PC-3 (cell line): ENCODE measurements at regions not wholly inside any gene's neighbourhood (a gene's known extent, or its start where the extent isn't known, plus 50 kb on each side); places are given as distances from the start of the nearest gene placed in this dataset.

Experiments
- ATAC-seq: fragments of 200-7000 bp; cut with Tn5 transposase; 2 replicates; pipeline ENCODE4 v1.9.1; 2020; ENCODE audit warnings: mild to moderate bottlenecking, moderate library complexity
- BruUV-seq: library from RNA; stranded (reverse); fragments of 400-500 nt; replicated peaks from 2 replicates; lab custom pipeline; 2021; lab: Mats Ljungman, UMichigan
- CTCF ChIA-PET: fragments of 300-600 bp; sonication (Branson Sonifier 250); formaldehyde crosslinking; loops from one replicate; lab custom pipeline; 2022; ENCODE audit warnings: antibody characterized with exemption; lab: Charles Lee
- POLR2A ChIA-PET: fragments of 300-600 bp; sonication (Branson Sonifier 250); formaldehyde crosslinking; loops from one replicate; lab custom pipeline; 2022; ENCODE audit warnings: antibody characterized with exemption; ENCODE audit not compliant: unreplicated experiment; lab: Charles Lee
- DNase-seq: peaks from one replicate; pipeline ENCODE4 v3.0.0-alpha.2; 2015
- H2AFZ ChIP-seq: fragments of 300-600 bp; sonication (generic); 2 replicates; pipeline ENCODE4 v1.6.0; 2016; ENCODE audit warnings: antibody characterized with exemption, low read length
- H3F3A ChIP-seq: fragments of 300-600 bp; sonication (generic); one replicate; pipeline ENCODE4 v1.6.0; 2017; ENCODE audit warnings: antibody characterized with exemption, low read length, control low read depth, mild to moderate bottlenecking; ENCODE audit not compliant: unreplicated experiment
- H3K27ac ChIP-seq: fragments of 300-600 bp; sonication (generic); 2 replicates; pipeline ENCODE4 v1.5.1; 2016; ENCODE audit warnings: mild to moderate bottlenecking, low read length
- H3K27me3 ChIP-seq: fragments of 300-600 bp; sonication (generic); 2 replicates; pipeline ENCODE4 v1.6.1; 2016; ENCODE audit warnings: low read length, mixed read lengths
- H3K36me3 ChIP-seq: fragments of 300-600 bp; sonication (generic); 2 replicates; pipeline ENCODE4 v1.6.1; 2016; ENCODE audit warnings: low read depth, mixed run types, low read length, mixed read lengths
- H3K4me1 ChIP-seq: fragments of 300-600 bp; sonication (generic); 2 replicates; pipeline ENCODE4 v1.5.1; 2016; ENCODE audit warnings: low read length; ENCODE audit not compliant: insufficient read depth
- H3K4me2 ChIP-seq: fragments of 300-600 bp; sonication (generic); 2 replicates; pipeline ENCODE4 v1.6.0; 2016; ENCODE audit warnings: low read length
- H3K4me3 ChIP-seq: fragments of 300-600 bp; sonication (generic); 2 replicates; pipeline ENCODE4 v1.5.1; 2016; ENCODE audit warnings: mild to moderate bottlenecking, low read length, mixed read lengths
- H3K79me2 ChIP-seq: fragments of 300-600 bp; sonication (generic); 2 replicates; pipeline ENCODE4 v1.6.1; 2017; ENCODE audit warnings: low read length, mixed read lengths
- H3K9ac ChIP-seq: fragments of 300-600 bp; sonication (generic); 2 replicates; pipeline ENCODE4 v1.6.0; 2016; ENCODE audit warnings: mild to moderate bottlenecking, low read length
- H3K9me2 ChIP-seq: fragments of 300-600 bp; sonication (generic); replicated peaks from 2 replicates; pipeline ENCODE4 v1.6.1; 2016; ENCODE audit warnings: mixed run types, low read length, mixed read lengths
- H3K9me3 ChIP-seq: fragments of 300-600 bp; sonication (generic); 2 replicates; pipeline ENCODE4 v1.6.1; 2016; ENCODE audit warnings: low read length, mixed read lengths
- H4K20me1 ChIP-seq: fragments of 300-600 bp; sonication (generic); 2 replicates; pipeline ENCODE4 v1.6.1; 2016; ENCODE audit warnings: low read length, mixed read lengths
- EZH2 ChIP-seq: fragments of 300-600 bp; sonication (generic); IDR thresholded peaks from one replicate; pipeline ENCODE4 v1.6.1; 2017; ENCODE audit warnings: antibody characterized with exemption, mild to moderate bottlenecking, low read length; ENCODE audit not compliant: unreplicated experiment
- EZH2phosphoT487 ChIP-seq: fragments of 300-600 bp; sonication (generic); IDR thresholded peaks from 2 replicates; pipeline ENCODE4 v1.6.1; 2018; ENCODE audit warnings: mild to moderate bottlenecking, antibody characterized with exemption, low read length, borderline replicate concordance
- intact Hi-C: fragments of 100-400 bp; cut with micrococcal nuclease; formaldehyde crosslinking; loops from 2 replicates; pipeline ENCODE4 v1.9.0; 2023
- TF ChIP-seq, protein P1 (sequence below): fragments of 300-600 bp; sonication (generic); conservative IDR thresholded peaks from 2 replicates; pipeline ENCODE4 v1.5.1; 2017; ENCODE audit warnings: antibody characterized with exemption, low read depth, mild to moderate bottlenecking, low read length

DNA sequence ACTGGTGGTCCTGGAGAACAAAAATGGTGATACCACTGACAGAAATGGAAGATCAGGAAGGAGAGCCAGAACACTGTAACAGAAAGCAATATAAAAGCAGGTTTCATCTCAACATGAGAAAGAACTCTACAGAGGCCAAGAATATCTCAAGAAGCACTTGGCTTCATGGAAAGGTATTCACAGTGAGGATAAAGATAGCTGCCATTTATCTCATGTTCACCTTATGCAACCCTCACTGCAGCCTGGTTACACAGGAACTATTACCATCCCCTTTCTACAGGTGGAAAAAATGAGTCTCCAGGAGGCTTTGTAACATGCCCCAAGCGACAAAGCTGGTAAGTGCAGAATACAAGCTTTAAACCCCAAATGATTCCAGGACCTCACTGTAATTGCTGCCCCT is 606.1 kb upstream of the CADM1 start:
- CTCF ChIA-PET: no interaction called here
- BruUV-seq: no TSS peak
- no peak overlapping the region for H3K4me3 ChIP-seq

DNA sequence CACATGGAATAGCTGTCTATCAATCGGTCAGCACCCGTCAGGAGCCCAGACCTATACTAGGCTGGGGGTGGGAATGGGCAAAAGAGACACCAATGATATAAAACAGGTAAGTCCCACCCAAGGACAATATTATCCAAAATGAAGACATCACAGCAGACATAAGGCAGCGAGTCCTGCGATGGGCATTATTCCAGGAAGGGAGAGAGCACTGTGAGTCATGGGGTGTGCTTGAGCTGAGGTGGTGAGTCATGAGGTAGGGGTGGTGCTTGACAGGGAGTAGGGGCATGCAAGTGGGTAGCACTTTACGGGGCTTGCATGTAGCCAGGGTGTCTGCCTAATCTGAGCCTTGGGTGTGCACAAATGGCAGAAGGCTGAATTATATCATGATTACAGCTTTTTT is 605.0 kb upstream of the CADM1 start:
- POLR2A ChIA-PET: no interaction called here
- Histone ChIP-seq H3K4me1 (no peaks in the 10 kb centered on the region), H3K9me2 (no peaks in the 10 kb centered on the region), H3K79me2 (no peaks in the 10 kb centered on the region), H4K20me1 (no peaks in the 10 kb centered on the region), H3K27me3 (no peaks in the 10 kb centered on the region), H3K27ac (no peak overlapping the region), H3K9ac (no peak overlapping the region), H3K36me3 (no peaks in the 10 kb centered on the region), H3F3A (no peaks in the 10 kb centered on the region), H3K4me3 (no peak overlapping the region), H3K4me2 (no peak overlapping the region), H3K9me3 (peaks cover 8% of the 10 kb centered on the region; the same call in 1 of the 2 replicates), H2AFZ (no peak overlapping the region)
- DNase-seq (peak; percentile 50), ATAC-seq (no peak)
- no TSS peak for BruUV-seq
- TF ChIP-seq EZH2 (no peak), EZH2phosphoT487 (no peak)
- TF ChIP-seq, protein P1, sequence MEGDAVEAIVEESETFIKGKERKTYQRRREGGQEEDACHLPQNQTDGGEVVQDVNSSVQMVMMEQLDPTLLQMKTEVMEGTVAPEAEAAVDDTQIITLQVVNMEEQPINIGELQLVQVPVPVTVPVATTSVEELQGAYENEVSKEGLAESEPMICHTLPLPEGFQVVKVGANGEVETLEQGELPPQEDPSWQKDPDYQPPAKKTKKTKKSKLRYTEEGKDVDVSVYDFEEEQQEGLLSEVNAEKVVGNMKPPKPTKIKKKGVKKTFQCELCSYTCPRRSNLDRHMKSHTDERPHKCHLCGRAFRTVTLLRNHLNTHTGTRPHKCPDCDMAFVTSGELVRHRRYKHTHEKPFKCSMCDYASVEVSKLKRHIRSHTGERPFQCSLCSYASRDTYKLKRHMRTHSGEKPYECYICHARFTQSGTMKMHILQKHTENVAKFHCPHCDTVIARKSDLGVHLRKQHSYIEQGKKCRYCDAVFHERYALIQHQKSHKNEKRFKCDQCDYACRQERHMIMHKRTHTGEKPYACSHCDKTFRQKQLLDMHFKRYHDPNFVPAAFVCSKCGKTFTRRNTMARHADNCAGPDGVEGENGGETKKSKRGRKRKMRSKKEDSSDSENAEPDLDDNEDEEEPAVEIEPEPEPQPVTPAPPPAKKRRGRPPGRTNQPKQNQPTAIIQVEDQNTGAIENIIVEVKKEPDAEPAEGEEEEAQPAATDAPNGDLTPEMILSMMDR: no peak
- intact Hi-C loops: no loop called here
- CTCF ChIA-PET: no interaction called here

More for the DNA sequence above, 606.1 kb upstream of the CADM1 start:
- intact Hi-C loops: no loop called here
- Histone ChIP-seq H4K20me1 (no peaks in the 10 kb centered on the region), H3K4me2 (no peak overlapping the region), H3K9me3 (peaks cover 7% of the 10 kb centered on the region; the same call in 1 of the 2 replicates), H2AFZ (no peak overlapping the region), H3K79me2 (no peaks in the 10 kb centered on the region), H3K36me3 (no peaks in the 10 kb centered on the region), H3K9me2 (no peaks in the 10 kb centered on the region), H3K27ac (no peak overlapping the region), H3K9ac (no peak overlapping the region), H3K4me1 (no peaks in the 10 kb centered on the region), H3K27me3 (no peaks in the 10 kb centered on the region), H3F3A (no peaks in the 10 kb centered on the region)
- TF ChIP-seq EZH2phosphoT487: no peak
- TF ChIP-seq EZH2: no peak
- TF ChIP-seq, protein P1: no peak
- ATAC-seq: no peak
- POLR2A ChIA-PET: no interaction called here
- no peak for DNase-seq

DNA sequence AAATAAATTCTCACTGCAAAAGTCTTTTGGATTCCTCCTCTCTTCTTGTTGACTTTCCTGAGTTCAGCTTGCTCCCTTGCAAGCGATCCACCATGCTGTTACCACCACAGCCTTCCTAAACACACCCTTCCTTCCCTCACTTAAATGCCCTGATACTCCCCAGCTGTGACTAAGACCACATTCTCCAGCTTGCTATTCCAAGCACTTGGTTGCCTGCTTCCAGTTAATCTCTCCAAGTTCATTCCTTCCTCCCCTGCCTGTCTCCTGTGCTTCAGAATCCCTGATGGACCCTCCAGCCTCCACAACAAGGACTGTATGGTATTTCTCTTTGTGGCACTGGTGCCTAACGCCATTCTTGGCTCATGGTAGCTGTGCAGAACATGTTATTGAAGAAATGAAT is 603.9 kb upstream of the CADM1 start:
- Histone ChIP-seq H3K9ac (no peak overlapping the region), H3K27ac (no peak overlapping the region), H3K9me2 (no peaks in the 10 kb centered on the region), H3K27me3 (no peaks in the 10 kb centered on the region), H2AFZ (no peak overlapping the region), H3K4me1 (no peaks in the 10 kb centered on the region), H3K4me3 (no peak overlapping the region), H3K79me2 (no peaks in the 10 kb centered on the region), H3K36me3 (no peaks in the 10 kb centered on the region), H4K20me1 (no peaks in the 10 kb centered on the region), H3K9me3 (peaks cover 8% of the 10 kb centered on the region; the same call in 1 of the 2 replicates), H3K4me2 (no peak overlapping the region), H3F3A (no peaks in the 10 kb centered on the region)
- ATAC-seq (no peak), DNase-seq (no peak)
- intact Hi-C loops: no loop called here
- no peak for TF ChIP-seq EZH2
- no TSS peak for BruUV-seq
- CTCF ChIA-PET: no interaction called here
- POLR2A ChIA-PET: no interaction called here
